ENCODE measurements at regions not wholly inside any gene's neighbourhood (a gene's known extent, or its start where the extent isn't known, plus 50 kb on each side); places are given as distances from the start of the nearest gene placed in this dataset.

GRCh38 chr2:215705771-215706361 lies 270.0 kb upstream of the FN1 start:
- intact Hi-C loops (cut with micrococcal nuclease) (no loop called here), in situ Hi-C loops (cut with MboI) (no loop called here)
- Histone ChIP-seq H3K9me3 (replicated peaks; ENCODE audit: control insufficient read depth, insufficient read depth, low read depth, low read length) (no peaks in the 10 kb centered on the region), H3K27ac (ENCODE audit: extremely low read depth, low read depth, low read length) (no peak overlapping the region), H3K79me2 (ENCODE audit: control insufficient read depth, insufficient read depth, low read length) (no peaks in the 10 kb centered on the region), H2AFZ (ENCODE audit: low read depth, low read length) (no peak overlapping the region), H3K4me3 (no peak overlapping the region), H3K27me3 (ENCODE audit: control insufficient read depth in 2 of 2, insufficient read depth in 2 of 2, low read length in 2 of 2) (no peaks in the 10 kb centered on the region), H3K9me1 (ENCODE audit: control insufficient read depth, insufficient read depth, low read length) (no peaks in the 10 kb centered on the region), H3K36me3 (ENCODE audit: control insufficient read depth, insufficient read depth, low read length) (no peaks in the 10 kb centered on the region), H4K20me1 (replicated peaks; ENCODE audit: control insufficient read depth, insufficient read depth, low read length) (no peaks in the 10 kb centered on the region), H3K4me1 (replicated peaks in 1 of 2; ENCODE audit: control insufficient read depth in 2 of 2, insufficient read depth in 2 of 2, low read length in 2 of 2) (no peaks in the 10 kb centered on the region; a peak in 1 of 5 replicates), H3K4me2 (ENCODE audit: insufficient read depth, low read length) (no peak overlapping the region), H3K9ac (ENCODE audit: insufficient read depth in 1 of 2, low read depth in 2 of 2, low read length in 2 of 2) (no peak overlapping the region)
- ATAC-seq = no peak
- no peak for FAIRE-seq
- 26% methylated on average over 2 of the region's 2 CpGs for WGBS (ENCODE audit: insufficient coverage, low coverage, missing lambda C conversion rate)
- no peak for DNase-seq (ENCODE audit: extremely low read depth in 1 of 4, low spot score in 3 of 4)
- ChIA-PET POLR2A (no interaction called here), CTCF (ENCODE audit: low intra/inter-chr PET ratio) (no interaction called here)
- no TSS peak for BruUV-seq (replicated peaks)
- TF ChIP-seq CSDE1 (IDR thresholded peaks at IDR 0.05) (no peak), SAFB (IDR thresholded peaks at IDR 0.05; ENCODE audit: borderline replicate concordance, low read depth, low read length) (no peak), ZNF695 (CRISPR knock-in tag; IDR thresholded peaks at IDR 0.05) (no peak), ZNF3 (CRISPR knock-in tag; IDR thresholded peaks at IDR 0.05) (no peak), TAF7 (tag; IDR thresholded peaks at IDR 0.05) (no peak), SIX5 (IDR thresholded peaks at IDR 0.05; ENCODE audit: borderline replicate concordance in 1 of 2, insufficient read depth in 1 of 2, low read depth in 1 of 2, low read length in 2 of 2) (no peak), ZNF41 (CRISPR knock-in tag; conservative IDR thresholded peaks at IDR 0.05) (no peak), ZNF436 (CRISPR knock-in tag; IDR thresholded peaks at IDR 0.05) (no peak), CEBPB (tag; IDR thresholded peaks at IDR 0.05) (no peak), CREB5 (CRISPR knock-in tag; IDR thresholded peaks at IDR 0.05) (no peak), STAG1 (CRISPR knock-in tag; IDR thresholded peaks at IDR 0.05; ENCODE audit: borderline replicate concordance) (no peak), ATF6 (CRISPR knock-in tag; IDR thresholded peaks at IDR 0.05) (no peak), NCOA6 (IDR thresholded peaks at IDR 0.05) (no peak), GTF2A2 (tag; IDR thresholded peaks at IDR 0.05) (no peak), EP300 (IDR thresholded peaks at IDR 0.05; ENCODE audit: low read length) (no peak), TRIM25 (IDR thresholded peaks at IDR 0.05; ENCODE audit: borderline replicate concordance) (no peak), PHTF2 (CRISPR knock-in tag; IDR thresholded peaks at IDR 0.05) (no peak), HDGF (IDR thresholded peaks at IDR 0.05) (no peak)
- TF ChIP-seq, protein P1, sequence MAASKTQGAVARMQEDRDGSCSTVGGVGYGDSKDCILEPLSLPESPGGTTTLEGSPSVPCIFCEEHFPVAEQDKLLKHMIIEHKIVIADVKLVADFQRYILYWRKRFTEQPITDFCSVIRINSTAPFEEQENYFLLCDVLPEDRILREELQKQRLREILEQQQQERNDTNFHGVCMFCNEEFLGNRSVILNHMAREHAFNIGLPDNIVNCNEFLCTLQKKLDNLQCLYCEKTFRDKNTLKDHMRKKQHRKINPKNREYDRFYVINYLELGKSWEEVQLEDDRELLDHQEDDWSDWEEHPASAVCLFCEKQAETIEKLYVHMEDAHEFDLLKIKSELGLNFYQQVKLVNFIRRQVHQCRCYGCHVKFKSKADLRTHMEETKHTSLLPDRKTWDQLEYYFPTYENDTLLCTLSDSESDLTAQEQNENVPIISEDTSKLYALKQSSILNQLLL (CRISPR knock-in tag; IDR thresholded peaks at IDR 0.05; ENCODE audit: borderline replicate concordance) = no peak
